ENCODE measurements at regions not wholly inside any gene's neighbourhood (a gene's known extent, or its start where the extent isn't known, plus 50 kb on each side); places are given as distances from the start of the nearest gene placed in this dataset.

- Histone ChIP-seq H3K4me1 (no peaks in the 10 kb centered on the region), H3K27me3 (no peaks in the 10 kb centered on the region), H3K9me3 (no peaks in the 10 kb centered on the region), H3K4me3 (no peak overlapping the region), H3K36me3 (no peaks in the 10 kb centered on the region), H3K27ac (no peak overlapping the region)
- no peak for DNase-seq (ENCODE audit: low spot score in 2 of 2)
- intact Hi-C loops (cut with DNase I) = no loop called here
- TF ChIP-seq CTCF (IDR thresholded peaks at IDR 0.05) = no peak
Observed at GRCh38 chr13:88895261-88895941, 1224.2 kb downstream of the SLITRK5 start.

GRCh38 chr13:88896466-88896865, 1225.3 kb downstream of the SLITRK5 start:
- Histone ChIP-seq H3K27ac (no peak overlapping the region), H3K9me3 (no peaks in the 10 kb centered on the region), H3K36me3 (no peaks in the 10 kb centered on the region), H3K4me3 (no peak overlapping the region), H3K4me1 (no peaks in the 10 kb centered on the region), H3K27me3 (no peaks in the 10 kb centered on the region)
- intact Hi-C loops (cut with DNase I) = no loop called here
- TF ChIP-seq CTCF (IDR thresholded peaks at IDR 0.05) = no peak
- no peak for DNase-seq (ENCODE audit: low spot score in 2 of 2)

- Histone ChIP-seq H3K36me3 (no peaks in the 10 kb centered on the region), H3K9me3 (no peaks in the 10 kb centered on the region), H3K27ac (no peak overlapping the region), H3K27me3 (no peaks in the 10 kb centered on the region), H3K4me1 (no peaks in the 10 kb centered on the region), H3K4me3 (no peak overlapping the region)
- DNase-seq (ENCODE audit: low spot score in 2 of 2) = no peak
- intact Hi-C loops (cut with DNase I) = no loop called here
- TF ChIP-seq CTCF (IDR thresholded peaks at IDR 0.05) = no peak
Observed at GRCh38 chr13:88908961-88909441, 1237.8 kb downstream of the SLITRK5 start.

- H3K4me1 ChIP-seq = no peaks in the 10 kb centered on the region
- no peak overlapping the region for H3K27ac ChIP-seq
- intact Hi-C loops (cut with DNase I) = no loop called here
- H3K36me3 ChIP-seq = no peaks in the 10 kb centered on the region
- H3K27me3 ChIP-seq = no peaks in the 10 kb centered on the region
- H3K4me3 ChIP-seq = no peak overlapping the region
- DNase-seq (ENCODE audit: low spot score in 2 of 2) = no peak
- no peak for TF ChIP-seq CTCF (IDR thresholded peaks at IDR 0.05)
- H3K9me3 ChIP-seq = no peaks in the 10 kb centered on the region
Observed at GRCh38 chr13:88919970-88920628, 1248.9 kb downstream of the SLITRK5 start.

DNA sequence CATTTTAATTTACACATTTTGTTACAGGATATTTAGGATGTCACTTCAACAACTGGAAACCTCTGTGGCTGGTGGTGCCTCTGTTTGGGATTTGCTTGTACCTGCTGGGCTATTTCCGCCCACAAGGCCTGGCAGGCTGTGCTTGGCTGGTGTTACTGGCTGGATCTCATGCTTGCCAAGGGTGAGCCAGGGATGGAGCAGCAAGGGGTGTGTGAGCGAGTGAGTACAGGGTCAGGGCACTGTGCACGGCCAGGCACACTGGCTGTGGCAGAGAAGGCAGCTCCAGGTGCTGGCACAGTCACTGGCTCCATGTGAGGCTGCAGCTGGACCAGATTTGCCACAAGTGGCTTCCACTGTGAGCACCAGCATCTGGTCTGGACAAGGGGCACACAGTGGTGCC, 1254.8 kb downstream of the SLITRK5 start:
- Histone ChIP-seq H3K4me1 (no peaks in the 10 kb centered on the region), H3K9me3 (no peaks in the 10 kb centered on the region), H3K4me3 (no peak overlapping the region), H3K27me3 (no peaks in the 10 kb centered on the region), H3K27ac (no peak overlapping the region), H3K36me3 (no peaks in the 10 kb centered on the region)
- no peak for DNase-seq (ENCODE audit: low spot score in 2 of 2)
- TF ChIP-seq CTCF (IDR thresholded peaks at IDR 0.05) = no peak
- intact Hi-C loops (cut with DNase I) = no loop called here
